Panc1 (cell line): ENCODE measurements at regions not wholly inside any gene's neighbourhood (a gene's known extent, or its start where the extent isn't known, plus 50 kb on each side); places are given as distances from the start of the nearest gene placed in this dataset.

ENCODE experiments used
- ATAC-seq: fragments of 200-7000 bp; cut with Tn5 transposase; 2 replicates; pipeline ENCODE4 v1.9.1; 2020; ENCODE audit warnings: mild to moderate bottlenecking, moderate library complexity
- BruUV-seq: library from RNA; stranded (reverse); fragments of 400-500 nt; replicated peaks from 2 replicates; lab custom pipeline; 2021; lab: Mats Ljungman, UMichigan
- CTCF ChIA-PET: fragments of 300-600 bp; sonication (Branson Sonifier 250); formaldehyde crosslinking; loops from one replicate; lab custom pipeline; 2022; ENCODE audit warnings: antibody characterized with exemption; lab: Charles Lee
- POLR2A ChIA-PET: fragments of 300-600 bp; sonication (Branson Sonifier 250); formaldehyde crosslinking; loops from one replicate; lab custom pipeline; 2022; ENCODE audit warnings: antibody characterized with exemption; lab: Charles Lee
- DNase-seq: peaks from one replicate; pipeline ENCODE4 v3.0.0-alpha.2; 2010; ENCODE audit warnings: low read depth, low spot score
- H3K27ac ChIP-seq: 2 replicates; pipeline ENCODE4 v1.5.1; 2011; ENCODE audit warnings: mild to moderate bottlenecking, low read length, inconsistent platforms
- H3K27me3 ChIP-seq: fragments of 200-500 bp; sonication (Bioruptor generic); 2 replicates; pipeline ENCODE4 v1.6.0; 2014; ENCODE audit warnings: low read length, inconsistent platforms; ENCODE audit not compliant: control insufficient read depth, insufficient read depth
- H3K36me3 ChIP-seq: fragments of 200-500 bp; sonication (Bioruptor generic); 2 replicates; pipeline ENCODE4 v1.5.1; 2014; ENCODE audit warnings: inconsistent platforms, mild to moderate bottlenecking, low read length, moderate library complexity; ENCODE audit not compliant: control insufficient read depth, insufficient read depth
- H3K4me1 ChIP-seq: 2 replicates; pipeline ENCODE4 v1.5.1; 2011; ENCODE audit warnings: inconsistent platforms, mild to moderate bottlenecking, low read length, moderate library complexity; ENCODE audit not compliant: control insufficient read depth, insufficient read depth
- H3K4me3 ChIP-seq, 2 experiments: 2 replicates each; pipeline ENCODE4 v1.5.1; 2011 to 2012; ENCODE audit warnings: low read depth in 2 of 2, low read length in 2 of 2, mild to moderate bottlenecking in 2 of 2, inconsistent platforms in 1 of 2, moderate library complexity in 1 of 2
- H3K9me3 ChIP-seq: fragments of 200-500 bp; sonication (Bioruptor generic); 2 replicates; pipeline ENCODE4 v1.5.1; 2014; ENCODE audit warnings: low read depth, mild to moderate bottlenecking, inconsistent platforms, low read length, moderate library complexity; ENCODE audit not compliant: control insufficient read depth, insufficient read depth
- CTCF ChIP-seq: fragments of 450-650 bp; IDR thresholded peaks from 2 replicates; pipeline ENCODE4 v1.5.1; 2017; ENCODE audit warnings: mild to moderate bottlenecking
- POLR2AphosphoS5 ChIP-seq: IDR thresholded peaks from 2 replicates; pipeline ENCODE4 v1.6.1; 2012; ENCODE audit warnings: mild to moderate bottlenecking, low read depth, low read length, moderate library complexity
- REST ChIP-seq, 2 experiments: IDR thresholded peaks; 2 replicates each; pipeline ENCODE4 v1.6.1; 2011 to 2012; ENCODE audit warnings: low read depth in 2 of 2, control low read depth in 1 of 2, low read length in 1 of 2, mild to moderate bottlenecking in 1 of 2, moderate library complexity in 1 of 2; ENCODE audit not compliant: insufficient read depth in 1 of 2
- SIN3A ChIP-seq: IDR thresholded peaks from 2 replicates; pipeline ENCODE4 v1.6.1; 2012; ENCODE audit warnings: low read depth, mild to moderate bottlenecking, low read length, moderate library complexity, borderline replicate concordance; ENCODE audit not compliant: insufficient read depth
- TCF7L2 ChIP-seq: IDR thresholded peaks from 2 replicates; pipeline ENCODE4 v1.6.1; 2011; ENCODE audit warnings: mild to moderate bottlenecking, low read depth, low read length, inconsistent platforms
- in situ Hi-C: cut with HindIII; loops from 2 replicates; pipeline ENCODE4 v1.10.0; 2016; ENCODE audit warnings: low sequenced_read_pairs, low pct_unique_long_range_greater_than_20kb
- intact Hi-C: fragments of 100-400 bp; cut with micrococcal nuclease; formaldehyde crosslinking; loops from one replicate; pipeline ENCODE4 v1.10.0; 2022; ENCODE audit not compliant: unreplicated experiment

- BruUV-seq: no TSS peak
- H3K9me3 ChIP-seq: no peaks in the 10 kb centered on the region
- TF ChIP-seq POLR2AphosphoS5: no peak
- peak; percentile 81; the same call in 1 of the 2 replicates for TF ChIP-seq SIN3A
- peak; percentile 79 for TF ChIP-seq TCF7L2
- TF ChIP-seq CTCF: peak; percentile 91
- no peak for TF ChIP-seq REST (IDR thresholded peaks at IDR 0.05; ENCODE audit: insufficient read depth in 1 of 2, low read depth in 2 of 2, low read length in 1 of 2)
- POLR2A ChIA-PET: interaction anchor here (0.7 kb wide), 1 partner anchor 92 kb away, joined by 5 read pairs; no protein-coding TSS in a partner anchor
- no peak for DNase-seq
- peaks cover 3% of the 10 kb centered on the region for H3K4me1 ChIP-seq
- intact Hi-C loops (loop anchor here (1.0 to 5.0 kb wide), 2 partner anchors 57 to 103 kb away; no protein-coding TSS in a partner anchor), in situ Hi-C loops (no loop called here)
- peak overlapping the region; percentile 67 to 90 for H3K4me3 ChIP-seq
- no peaks in the 10 kb centered on the region for H3K36me3 ChIP-seq
- H3K27ac ChIP-seq: peak overlapping the region; percentile 72
- CTCF ChIA-PET: interaction anchor here (0.5 to 1.8 kb wide), 3 partner anchors 114 to 177 kb away, joined by 3 to 7 read pairs (median 5); no protein-coding TSS in a partner anchor
- H3K27me3 ChIP-seq: peaks cover 10% of the 10 kb centered on the region; the same call in 1 of the 2 replicates
- ATAC-seq: peak; percentile 92
Observed at GRCh38 chr6:28838634-28839442, 84.9 kb downstream of the TRIM27 start.

- no peak for TF ChIP-seq REST (IDR thresholded peaks at IDR 0.05; ENCODE audit: insufficient read depth in 1 of 2, low read depth in 2 of 2, low read length in 1 of 2)
- TF ChIP-seq POLR2AphosphoS5: no peak
- TF ChIP-seq CTCF: no peak
- TF ChIP-seq SIN3A: no peak
- TF ChIP-seq TCF7L2: no peak
- no TSS peak for BruUV-seq
- H3K27me3 ChIP-seq: peaks cover 10% of the 10 kb centered on the region; the same call in 1 of the 2 replicates
- peak overlapping the region; percentile 67 to 90 for H3K4me3 ChIP-seq
- H3K36me3 ChIP-seq: no peaks in the 10 kb centered on the region
- intact Hi-C loops: loop anchor here (5.0 kb wide), 1 partner anchor 103 kb away; no protein-coding TSS in a partner anchor
- in situ Hi-C loops: no loop called here
- no peak for DNase-seq
- ChIA-PET POLR2A (interaction anchor here (0.7 kb wide), 1 partner anchor 91 kb away, joined by 5 read pairs; no protein-coding TSS in a partner anchor), CTCF (interaction anchor here (0.5 to 1.8 kb wide), 3 partner anchors 115 to 177 kb away, joined by 3 to 7 read pairs (median 5); no protein-coding TSS in a partner anchor)
- no peaks in the 10 kb centered on the region for H3K9me3 ChIP-seq
- no peak for ATAC-seq
- H3K4me1 ChIP-seq: peaks cover 3% of the 10 kb centered on the region; the same call in 1 of the 2 replicates
- peak overlapping the region; percentile 72 for H3K27ac ChIP-seq
Observed at GRCh38 chr6:28839443-28840120, 84.2 kb downstream of the TRIM27 start.
